ENCODE measurements at regions not wholly inside any gene's neighbourhood (a gene's known extent, or its start where the extent isn't known, plus 50 kb on each side); places are given as distances from the start of the nearest gene placed in this dataset.
"Not testable (repeated sequence)": the region's sequence is repeated elsewhere in the genome, so short reads cannot be mapped to it uniquely, and the experiment has no call there.

DNA sequence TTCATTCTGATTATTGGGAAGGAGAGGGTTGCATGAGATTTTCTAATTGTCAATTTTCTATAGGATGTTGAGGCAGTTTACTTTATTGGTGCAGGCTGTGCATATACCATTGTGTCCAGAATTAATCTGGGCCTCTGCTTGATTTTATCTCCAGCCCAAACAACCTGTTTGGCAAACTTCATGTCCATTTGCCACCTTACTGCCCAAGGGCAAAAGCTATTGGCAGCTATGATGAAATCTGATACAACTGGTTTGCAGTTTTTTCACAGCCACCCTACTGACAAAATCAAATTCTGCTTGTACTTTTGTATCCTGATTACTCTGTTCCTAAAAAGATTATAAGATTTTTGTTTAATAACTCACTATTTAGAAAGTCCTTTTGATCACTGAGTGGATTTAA is 789.2 kb upstream of the FBXO33 start:
- DNase-seq: no peak

GRCh38 chr14:40219032-40219431 is 786.8 kb upstream of the FBXO33 start:
- DNase-seq: no peak

DNA sequence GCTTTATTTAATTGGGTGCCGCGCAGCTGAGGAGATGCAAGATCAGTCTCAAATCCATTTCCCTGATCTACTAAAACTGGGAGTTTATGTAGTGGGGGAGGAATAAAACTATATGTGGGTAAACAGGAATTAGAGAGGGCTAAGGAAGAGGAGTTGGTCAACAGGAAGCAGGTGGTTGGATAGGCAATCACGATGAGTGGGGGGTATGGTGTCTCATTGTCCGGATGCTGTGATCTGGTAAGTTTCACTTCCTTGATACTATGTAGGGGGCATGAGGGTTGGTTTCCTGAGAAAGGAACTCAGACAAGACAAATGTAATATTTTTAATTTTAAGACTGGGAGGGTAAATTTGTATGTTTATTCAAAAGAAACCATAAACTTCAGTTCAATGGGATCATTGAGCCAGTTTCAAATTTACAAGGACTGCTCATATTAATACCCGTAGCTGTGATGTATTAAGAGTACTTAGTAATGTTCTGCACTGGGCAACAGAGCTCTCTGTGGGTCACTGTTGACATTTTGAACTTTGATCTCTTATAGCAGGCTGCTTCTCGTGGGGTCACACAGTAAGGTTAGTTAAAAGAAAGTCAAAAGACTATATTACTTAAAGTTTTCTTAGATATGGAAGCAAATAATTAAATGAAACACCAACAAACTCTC is 786.2 kb upstream of the FBXO33 start:
- no peak for DNase-seq

GRCh38 chr14:40216976-40217375 is 784.7 kb upstream of the FBXO33 start:
- no peak for DNase-seq

- not testable (repeated sequence) for DNase-seq
Measured at GRCh38 chr14:40216408-40216807, 784.2 kb upstream of the FBXO33 start.

DNA sequence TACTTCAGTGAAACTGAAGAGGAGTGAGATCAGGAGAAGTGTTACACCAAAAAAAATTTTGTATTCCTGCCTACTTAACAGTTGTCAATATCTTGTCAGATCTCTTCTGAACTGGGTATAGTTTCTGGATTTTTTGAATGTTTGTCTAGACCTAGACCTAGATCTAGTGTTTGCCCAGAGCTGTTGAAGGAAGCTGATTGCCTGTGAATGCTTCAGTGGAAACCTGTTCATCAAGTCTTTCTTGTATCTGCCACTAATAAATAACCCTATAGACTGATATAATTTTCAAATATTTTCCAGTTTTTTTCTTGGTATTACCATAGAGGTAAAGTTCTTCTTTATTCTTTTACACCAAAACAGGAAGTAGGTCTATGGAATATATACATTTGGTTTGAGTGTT is 781.5 kb upstream of the FBXO33 start:
- no peak for DNase-seq

- no peak for DNase-seq
Measured at GRCh38 chr14:40204441-40205175, 772.4 kb upstream of the FBXO33 start.

DNA sequence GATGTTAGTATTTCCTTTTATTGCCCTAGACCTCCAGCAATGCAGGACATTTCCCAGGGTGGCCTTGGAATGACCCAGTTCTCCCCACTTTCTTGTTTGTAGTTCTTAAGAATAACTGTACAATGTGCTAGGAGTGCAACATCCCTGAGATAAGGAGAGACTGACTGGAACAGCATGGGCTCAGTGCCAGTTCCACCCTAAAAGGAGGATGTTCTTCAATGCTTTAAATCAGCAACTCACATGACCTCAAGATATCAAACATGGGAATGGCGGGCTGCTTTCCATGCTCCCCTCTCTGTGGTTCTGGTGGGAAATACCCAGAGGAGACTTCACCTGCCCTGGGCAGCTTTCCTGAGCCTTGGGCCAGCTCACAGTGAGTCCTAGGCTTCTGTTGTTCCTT is 766.9 kb upstream of the FBXO33 start:
- no peak for DNase-seq

DNA sequence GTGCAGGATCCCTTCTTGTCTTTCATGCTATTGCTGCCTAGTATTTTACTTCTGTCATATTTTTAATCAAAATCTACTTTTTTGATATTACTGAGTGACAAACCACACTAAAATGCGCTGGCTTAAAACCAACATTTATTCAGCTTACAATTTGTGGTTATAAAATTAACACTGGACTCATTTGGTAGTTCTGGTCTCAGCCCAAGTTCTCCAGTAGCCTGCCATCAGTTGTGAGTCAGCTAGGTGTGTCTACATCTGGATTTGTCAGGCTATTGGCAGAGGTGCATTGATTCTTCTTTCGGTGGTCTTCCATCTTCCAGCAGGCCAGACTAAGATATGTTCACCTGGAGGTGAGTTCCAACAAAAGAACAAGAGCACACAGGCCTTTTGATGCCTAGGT is 765.1 kb upstream of the FBXO33 start:
- no peak for DNase-seq

- no peak for DNase-seq
Measured at GRCh38 chr14:40188006-40188405, 755.8 kb upstream of the FBXO33 start.

DNA sequence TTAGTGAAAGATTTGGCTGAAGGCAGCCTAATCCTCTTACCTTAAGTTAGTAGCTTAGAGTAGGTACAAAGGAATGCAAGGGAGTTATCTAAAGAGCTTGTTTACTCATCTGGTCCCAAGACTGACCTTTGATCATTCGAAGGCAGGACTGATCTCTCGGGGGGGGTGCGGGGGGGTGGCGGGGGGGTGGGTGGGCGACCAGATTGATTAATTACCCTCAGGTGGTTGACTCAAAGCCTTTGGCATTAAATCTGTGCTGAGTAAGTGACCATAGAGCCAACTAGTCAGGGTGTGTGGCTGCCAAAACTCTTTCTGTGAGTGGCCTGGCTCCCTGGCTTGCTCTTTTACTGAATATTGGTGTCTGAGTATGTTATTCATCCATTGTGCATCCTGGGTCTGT is 731.9 kb upstream of the FBXO33 start:
- DNase-seq: no peak

DNA sequence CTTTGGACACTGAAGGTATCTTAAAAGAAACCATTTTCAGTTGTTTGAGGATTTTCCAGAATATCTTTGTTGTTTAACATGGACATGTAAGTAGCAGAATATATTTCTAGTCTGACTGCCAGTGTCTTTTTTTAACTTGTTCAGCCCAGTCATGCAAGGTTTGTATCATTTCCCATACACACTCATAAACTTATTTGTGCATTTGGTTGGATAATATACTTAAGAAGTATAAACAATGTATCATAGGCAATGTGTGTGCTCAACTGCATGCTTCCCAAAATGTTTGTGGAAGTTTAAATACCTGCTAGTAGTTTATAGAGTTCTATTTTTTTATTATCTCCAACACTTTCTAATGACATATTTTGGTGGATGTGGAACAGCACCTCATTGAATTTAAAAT is 707.4 kb upstream of the FBXO33 start:
- DNase-seq: no peak

DNA sequence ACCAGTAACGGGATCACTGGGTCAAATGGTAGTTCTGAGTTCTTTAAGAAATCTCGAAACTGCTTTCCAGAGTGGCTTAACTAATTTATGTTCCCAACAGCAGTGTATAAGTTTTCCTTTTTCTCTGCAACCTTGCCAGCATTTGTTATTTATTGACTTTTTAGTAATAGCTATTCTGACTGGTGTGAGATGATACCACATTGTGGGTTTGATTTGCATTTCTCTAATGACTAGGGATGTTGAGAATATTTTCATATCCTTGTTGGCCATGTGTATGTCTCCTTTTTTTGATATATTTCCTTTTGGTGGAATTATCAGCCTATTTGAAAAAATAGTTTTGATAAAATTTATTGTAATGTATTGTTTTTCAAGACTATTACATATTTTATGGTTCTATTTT is 701.2 kb upstream of the FBXO33 start:
- DNase-seq: no peak

DNA sequence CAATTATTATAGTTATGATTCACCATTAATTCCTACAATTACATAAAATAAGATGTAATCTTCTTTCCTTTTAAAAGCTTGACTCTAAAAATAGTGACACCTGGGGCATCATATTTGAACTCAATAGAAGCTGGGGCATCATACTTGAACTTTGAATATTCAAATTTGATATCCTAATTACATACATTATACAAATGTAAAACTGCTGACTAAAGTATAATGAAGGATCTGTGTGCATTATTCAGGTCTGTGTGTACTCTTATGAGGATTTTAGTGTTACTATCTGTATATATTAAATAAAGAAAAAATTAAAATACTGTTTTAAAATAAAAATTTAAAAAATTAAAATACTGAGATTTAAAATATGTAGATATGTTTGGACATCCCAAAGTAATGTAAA is 696.9 kb upstream of the FBXO33 start:
- DNase-seq: no peak

GRCh38 chr14:40123816-40124215 is 691.6 kb upstream of the FBXO33 start:
- DNase-seq: no peak

GRCh38 chr14:40122968-40123648 is 690.9 kb upstream of the FBXO33 start:
- DNase-seq: no peak

GRCh38 chr14:40119765-40120164 is 687.5 kb upstream of the FBXO33 start:
- DNase-seq: no peak

DNA sequence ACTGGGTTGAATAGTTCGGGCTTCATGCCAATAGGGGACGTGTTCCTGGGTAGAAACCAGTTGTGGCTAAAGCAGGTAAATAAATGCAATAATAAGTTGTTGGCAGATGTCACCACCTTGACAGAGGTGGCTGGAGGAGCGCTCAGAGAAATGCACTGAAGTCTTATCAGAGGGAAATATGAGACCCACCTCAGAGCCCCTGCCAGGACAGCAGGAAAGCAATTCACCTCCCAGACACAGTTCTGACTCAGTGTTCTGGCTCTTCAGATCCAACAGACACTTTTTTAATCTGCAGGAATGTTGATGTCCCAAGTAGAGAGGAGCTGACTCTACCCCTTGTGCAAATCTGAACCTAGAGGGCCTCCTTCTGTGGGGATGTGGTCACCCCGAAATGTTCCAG is 687.1 kb upstream of the FBXO33 start:
- DNase-seq: no peak

DNA sequence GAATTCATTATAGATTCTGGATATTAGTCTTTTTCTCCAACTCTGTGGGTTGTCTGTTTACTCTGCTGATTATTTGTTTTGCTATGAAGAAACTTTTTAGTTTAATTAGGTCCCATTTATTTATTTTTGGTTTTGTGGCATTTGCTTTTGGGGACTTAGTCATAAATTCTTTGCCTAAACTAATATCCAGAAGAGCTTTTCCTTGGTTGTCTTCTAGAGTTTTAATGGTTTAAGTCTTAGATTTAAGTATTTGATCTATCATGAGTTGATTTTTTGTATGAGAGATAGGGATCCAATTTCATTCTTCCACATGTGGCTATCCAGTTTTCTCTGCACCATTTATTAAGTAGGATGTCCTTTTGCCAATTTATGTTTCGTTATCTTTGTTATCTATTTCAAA is 683.4 kb upstream of the FBXO33 start:
- DNase-seq: no peak

- DNase-seq: no peak
Measured at GRCh38 chr14:40113671-40114070, 681.4 kb upstream of the FBXO33 start.

DNA sequence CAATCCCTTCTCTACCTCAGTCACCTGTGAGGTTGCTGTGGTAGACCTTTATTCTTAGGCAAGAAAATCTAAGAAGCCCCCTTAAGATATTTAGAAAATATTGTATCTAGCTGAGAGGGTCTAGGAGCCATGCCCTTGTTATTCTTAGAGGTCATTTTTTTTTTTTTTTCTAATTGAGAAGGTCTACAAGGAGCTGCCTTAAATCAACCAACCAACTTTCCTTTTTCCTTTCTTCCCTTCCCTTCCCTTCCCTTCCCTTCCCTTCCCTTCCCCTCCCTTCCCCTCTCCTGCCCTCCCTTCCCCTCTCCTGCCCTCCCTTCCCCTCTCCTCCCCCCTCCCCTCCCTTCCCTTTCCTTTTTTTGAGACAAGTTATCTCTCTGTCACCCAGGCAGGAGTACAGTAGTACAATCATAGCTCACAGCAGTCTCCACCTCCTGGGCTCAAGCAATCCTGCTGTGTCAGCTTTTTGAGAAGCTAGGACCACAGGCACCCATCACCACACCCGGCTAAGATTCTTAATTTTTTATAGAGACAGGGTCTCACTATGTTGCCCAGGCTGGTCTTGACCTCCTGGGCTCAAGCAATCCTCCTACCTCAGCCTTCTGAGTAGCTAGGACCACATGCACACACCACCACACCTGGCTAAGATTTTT is 668.4 kb upstream of the FBXO33 start:
- no peak for DNase-seq

DNA sequence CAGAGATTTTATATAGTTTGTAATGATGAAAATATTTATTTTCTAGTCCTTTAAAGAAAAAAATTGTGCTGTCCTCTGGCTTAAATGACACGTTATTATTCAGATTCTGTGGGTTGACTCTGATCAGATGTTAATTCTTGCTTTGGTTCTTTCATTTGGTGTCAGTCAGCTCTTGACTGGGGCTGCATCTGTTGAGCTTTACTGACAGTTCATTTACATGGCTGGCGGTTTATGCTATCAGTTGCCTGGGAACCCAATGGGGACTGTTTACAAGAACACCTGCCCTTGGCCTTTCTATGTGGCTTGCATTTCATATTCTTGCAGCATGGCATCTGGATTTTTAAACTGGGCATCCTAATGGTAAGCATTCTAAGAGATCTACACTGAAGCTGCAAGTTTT is 667.1 kb upstream of the FBXO33 start:
- no peak for DNase-seq

GRCh38 chr14:40098468-40098867 is 666.2 kb upstream of the FBXO33 start:
- DNase-seq: no peak

DNA sequence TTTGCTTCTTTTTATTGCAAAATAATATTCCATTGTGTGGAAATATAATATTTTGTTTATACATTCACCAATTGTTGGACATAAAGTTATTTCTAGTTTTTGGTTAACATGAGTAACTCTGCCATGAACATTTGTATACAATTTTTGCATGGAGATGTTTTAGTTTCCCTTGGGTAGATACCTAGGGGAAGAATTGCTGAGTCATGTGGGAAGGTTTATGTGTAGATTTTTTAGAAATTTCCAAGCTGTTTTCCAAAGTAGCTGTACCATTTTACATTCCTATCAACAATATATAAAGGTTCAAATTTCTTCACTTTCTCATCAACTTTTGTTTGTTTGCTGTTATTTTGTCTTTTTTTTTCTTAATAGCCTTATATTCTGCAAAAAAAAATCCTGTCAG is 664.7 kb upstream of the FBXO33 start:
- DNase-seq: no peak
